OCI-LY3 (cell line): ENCODE measurements at regions not wholly inside any gene's neighbourhood (a gene's known extent, or its start where the extent isn't known, plus 50 kb on each side); places are given as distances from the start of the nearest gene placed in this dataset.
"Not testable (repeated sequence)": the region's sequence is repeated elsewhere in the genome, so short reads cannot be mapped to it uniquely, and the experiment has no call there.

Source experiments
- H2AFZ ChIP-seq: fragments of 200-600, 300-600 bp; shearing (Covaris generic); 2 replicates; pipeline ENCODE4 v1.6.0; 2014; ENCODE audit warnings: antibody characterized with exemption, low read depth, low read length
- H3K27ac ChIP-seq: fragments of 200-600, 300-600 bp; sonication (generic); 2 replicates; pipeline ENCODE4 v1.5.1; 2014; ENCODE audit warnings: mild to moderate bottlenecking, low read length, moderate library complexity, mixed read lengths
- H3K27me3 ChIP-seq: fragments of 200-600, 300-600 bp; sonication (generic); 2 replicates; pipeline ENCODE4 v1.6.1; 2014; ENCODE audit warnings: low read depth, low read length, mixed read lengths
- H3K36me3 ChIP-seq: fragments of 200-600, 300-600 bp; sonication (generic); replicated peaks from 2 replicates; pipeline ENCODE3; 2014; ENCODE audit warnings: low read depth, low read length, mixed read lengths
- H3K4me1 ChIP-seq: fragments of 300-600, 200-600 bp; sonication (generic); 2 replicates; pipeline ENCODE4 v1.6.1; 2014; ENCODE audit warnings: low read length, mixed read lengths
- H3K4me2 ChIP-seq: fragments of 200-600, 300-600 bp; sonication (generic); 2 replicates; pipeline ENCODE4 v1.6.1; 2014; ENCODE audit warnings: low read length, mixed read lengths
- H3K4me3 ChIP-seq: fragments of 300-600, 200-600 bp; sonication (generic); 2 replicates; pipeline ENCODE4 v1.5.1; 2014; ENCODE audit warnings: antibody characterized with exemption, mild to moderate bottlenecking, low read length, moderate library complexity
- H3K79me2 ChIP-seq: fragments of 300-600, 200-600 bp; shearing (Covaris generic); 2 replicates; pipeline ENCODE4 v1.6.1; 2014; ENCODE audit warnings: mild to moderate bottlenecking, low read length, mixed read lengths
- H3K9ac ChIP-seq: fragments of 300-600, 200-600 bp; shearing (Covaris generic); 2 replicates; pipeline ENCODE4 v1.6.0; 2014; ENCODE audit warnings: mild to moderate bottlenecking, low read length, moderate library complexity
- H3K9me3 ChIP-seq: fragments of 200-600, 300-600 bp; shearing (Covaris generic); 2 replicates; pipeline ENCODE4 v1.6.1; 2014; ENCODE audit warnings: low read length, mixed read lengths; ENCODE audit not compliant: insufficient read depth
- H4K20me1 ChIP-seq: fragments of 200-600, 300-600 bp; sonication (generic); 2 replicates; pipeline ENCODE4 v1.6.1; 2016; ENCODE audit warnings: low read length, mixed read lengths; ENCODE audit not compliant: insufficient read depth
- EZH2phosphoT487 ChIP-seq: fragments of 200-600 bp; shearing (Covaris generic); IDR thresholded peaks from 2 replicates; pipeline ENCODE4 v1.6.1; 2018; ENCODE audit warnings: antibody characterized with exemption, mixed run types, low read depth
- TF ChIP-seq, protein P1 (sequence below): fragments of 200-600, 300-600 bp; sonication (generic); IDR thresholded peaks from 2 replicates; pipeline ENCODE4 v1.5.1; 2014; ENCODE audit warnings: antibody characterized with exemption, low read length, low read depth

GRCh38 chr6:21728141-21728540 is 134.6 kb downstream of the SOX4 start:
- Histone ChIP-seq H3K9ac (no peak overlapping the region), H4K20me1 (no peaks in the 10 kb centered on the region), H3K9me3 (no peaks in the 10 kb centered on the region), H3K79me2 (no peaks in the 10 kb centered on the region), H3K4me3 (no peak overlapping the region), H3K36me3 (no peaks in the 10 kb centered on the region), H3K4me2 (no peak overlapping the region), H2AFZ (no peak overlapping the region), H3K27ac (no peak overlapping the region), H3K4me1 (peaks cover 3% of the 10 kb centered on the region; the same call in 1 of the 2 replicates), H3K27me3 (no peaks in the 10 kb centered on the region)
- TF ChIP-seq, protein P1, sequence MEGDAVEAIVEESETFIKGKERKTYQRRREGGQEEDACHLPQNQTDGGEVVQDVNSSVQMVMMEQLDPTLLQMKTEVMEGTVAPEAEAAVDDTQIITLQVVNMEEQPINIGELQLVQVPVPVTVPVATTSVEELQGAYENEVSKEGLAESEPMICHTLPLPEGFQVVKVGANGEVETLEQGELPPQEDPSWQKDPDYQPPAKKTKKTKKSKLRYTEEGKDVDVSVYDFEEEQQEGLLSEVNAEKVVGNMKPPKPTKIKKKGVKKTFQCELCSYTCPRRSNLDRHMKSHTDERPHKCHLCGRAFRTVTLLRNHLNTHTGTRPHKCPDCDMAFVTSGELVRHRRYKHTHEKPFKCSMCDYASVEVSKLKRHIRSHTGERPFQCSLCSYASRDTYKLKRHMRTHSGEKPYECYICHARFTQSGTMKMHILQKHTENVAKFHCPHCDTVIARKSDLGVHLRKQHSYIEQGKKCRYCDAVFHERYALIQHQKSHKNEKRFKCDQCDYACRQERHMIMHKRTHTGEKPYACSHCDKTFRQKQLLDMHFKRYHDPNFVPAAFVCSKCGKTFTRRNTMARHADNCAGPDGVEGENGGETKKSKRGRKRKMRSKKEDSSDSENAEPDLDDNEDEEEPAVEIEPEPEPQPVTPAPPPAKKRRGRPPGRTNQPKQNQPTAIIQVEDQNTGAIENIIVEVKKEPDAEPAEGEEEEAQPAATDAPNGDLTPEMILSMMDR, result no peak
- no peak for TF ChIP-seq EZH2phosphoT487

DNA sequence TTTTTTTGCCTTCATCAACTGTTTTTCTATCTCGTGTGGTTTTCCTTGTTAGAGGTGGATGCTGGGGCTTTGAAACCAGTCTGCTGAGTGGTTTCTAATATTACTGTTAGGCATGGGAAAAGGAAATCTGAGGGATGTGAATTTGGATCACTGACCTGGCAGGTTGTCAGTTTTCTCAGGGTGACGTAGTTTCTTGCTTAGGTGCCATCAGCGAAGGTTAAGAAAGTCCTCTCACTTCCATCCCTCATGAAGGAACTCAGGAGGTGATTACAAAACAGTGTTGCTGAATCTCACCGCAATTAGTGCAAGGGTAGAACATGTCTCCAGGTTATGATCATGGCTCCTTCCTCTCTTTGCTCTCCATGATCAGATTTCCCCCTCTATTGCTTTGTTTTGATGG is 135.9 kb downstream of the SOX4 start:
- Histone ChIP-seq H3K36me3 (no peaks in the 10 kb centered on the region), H3K4me2 (no peak overlapping the region), H4K20me1 (no peaks in the 10 kb centered on the region), H3K79me2 (no peaks in the 10 kb centered on the region), H3K27me3 (no peaks in the 10 kb centered on the region), H3K27ac (no peak overlapping the region), H3K9me3 (no peaks in the 10 kb centered on the region), H2AFZ (no peak overlapping the region), H3K4me1 (peaks cover 3% of the 10 kb centered on the region; the same call in 1 of the 2 replicates), H3K9ac (no peak overlapping the region), H3K4me3 (no peak overlapping the region)
- TF ChIP-seq, protein P1, result no peak
- TF ChIP-seq EZH2phosphoT487, result no peak

GRCh38 chr6:21730533-21730932 is 137.0 kb downstream of the SOX4 start:
- Histone ChIP-seq H2AFZ (no peak overlapping the region), H3K27me3 (no peaks in the 10 kb centered on the region), H3K27ac (no peak overlapping the region), H3K9ac (no peak overlapping the region), H3K4me1 (no peaks in the 10 kb centered on the region), H3K36me3 (no peaks in the 10 kb centered on the region), H3K9me3 (no peaks in the 10 kb centered on the region), H4K20me1 (no peaks in the 10 kb centered on the region), H3K4me3 (no peak overlapping the region), H3K79me2 (no peaks in the 10 kb centered on the region), H3K4me2 (no peak overlapping the region)
- TF ChIP-seq, protein P1, result no peak
- no peak for TF ChIP-seq EZH2phosphoT487

DNA sequence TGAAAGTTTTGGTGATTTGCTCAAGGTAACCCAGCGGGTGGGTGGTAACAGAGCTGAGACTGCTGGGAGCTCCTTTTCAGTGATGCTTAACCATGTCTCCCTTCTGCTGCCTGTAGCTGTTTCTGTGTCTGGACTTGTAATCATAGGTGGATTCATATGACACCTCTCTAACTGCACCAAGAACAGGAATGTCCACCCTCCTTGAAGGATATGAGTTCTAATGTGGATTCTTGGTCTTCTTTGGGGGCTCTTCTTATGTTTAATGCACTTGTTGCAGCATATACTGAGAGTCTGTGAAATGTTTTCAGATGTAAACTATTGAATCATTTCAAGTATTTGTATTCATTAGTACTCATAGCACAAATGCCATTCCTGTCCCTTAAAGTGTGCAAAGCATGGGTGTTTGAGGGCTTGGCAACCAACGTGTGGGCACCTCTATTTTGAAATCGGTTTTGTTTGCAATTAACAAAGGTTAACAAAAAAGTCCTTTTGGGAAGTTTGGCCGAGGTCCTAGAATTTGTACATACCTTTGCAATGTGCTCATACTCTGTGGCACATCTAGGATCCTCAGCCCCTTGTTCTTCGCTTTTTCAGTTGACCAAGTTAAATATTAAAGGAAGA is 138.0 kb downstream of the SOX4 start:
- no peaks in the 10 kb centered on the region for H3K4me1 ChIP-seq
- H3K79me2 ChIP-seq, result no peaks in the 10 kb centered on the region
- TF ChIP-seq, protein P1, result no peak
- no peak for TF ChIP-seq EZH2phosphoT487
- H3K27me3 ChIP-seq, result no peaks in the 10 kb centered on the region
- H3K4me2 ChIP-seq, result no peak overlapping the region
- H3K9me3 ChIP-seq, result no peaks in the 10 kb centered on the region
- no peak overlapping the region for H2AFZ ChIP-seq
- H4K20me1 ChIP-seq, result no peaks in the 10 kb centered on the region
- H3K27ac ChIP-seq, result no peak overlapping the region
- H3K4me3 ChIP-seq, result no peak overlapping the region
- no peak overlapping the region for H3K9ac ChIP-seq
- H3K36me3 ChIP-seq, result no peaks in the 10 kb centered on the region

- H3K9me3 ChIP-seq, H3K9ac ChIP-seq, H3K27me3 ChIP-seq, H2AFZ ChIP-seq, H3K4me2 ChIP-seq, H4K20me1 ChIP-seq, H3K79me2 ChIP-seq, H3K4me3 ChIP-seq, H3K4me1 ChIP-seq, H3K27ac ChIP-seq, H3K36me3 ChIP-seq: not testable (repeated sequence)
These were observed 138.6 kb downstream of the SOX4 start for GRCh38 chr6:21732032-21732730.
